Mesothelial cell of epicardium (in vitro differentiated cells): ENCODE measurements at regions not wholly inside any gene's neighbourhood (a gene's known extent, or its start where the extent isn't known, plus 50 kb on each side); places are given as distances from the start of the nearest gene placed in this dataset.
"Not testable (repeated sequence)": the region's sequence is repeated elsewhere in the genome, so short reads cannot be mapped to it uniquely, and the experiment has no call there.

ENCODE experiments used
- DNase-seq, 2 experiments: peaks; one replicate each; pipeline ENCODE4 v3.0.0; 2021; ENCODE audit warnings: low spot score in 2 of 2; ENCODE audit not compliant: unreplicated experiment in 2 of 2
- H3K27ac Mint-ChIP-seq: 2 replicates; pipeline ENCODE4 v1.8.0; 2021; ENCODE audit warnings: mixed read lengths
- H3K27me3 Mint-ChIP-seq: 2 replicates; pipeline ENCODE4 v1.8.0; 2021; ENCODE audit warnings: low read depth, mixed read lengths
- H3K36me3 Mint-ChIP-seq: 2 replicates; pipeline ENCODE4 v1.8.0; 2021; ENCODE audit warnings: mixed read lengths
- H3K4me1 Mint-ChIP-seq: 2 replicates; pipeline ENCODE4 v1.8.0; 2021; ENCODE audit warnings: mixed read lengths
- H3K4me3 Mint-ChIP-seq: 2 replicates; pipeline ENCODE4 v1.8.0; 2021; ENCODE audit warnings: mild to moderate bottlenecking, moderate library complexity, mixed read lengths
- H3K9me3 Mint-ChIP-seq: 2 replicates; pipeline ENCODE4 v1.8.0; 2021; ENCODE audit warnings: mixed read lengths
- CTCF ChIP-seq: fragments of 200-600 bp; sonication (generic); IDR thresholded peaks from one replicate; pipeline ENCODE4 v1.5.0; 2021; ENCODE audit warnings: antibody characterized with exemption; ENCODE audit not compliant: unreplicated experiment

GRCh38 chr3:168939651-168940238, 723.8 kb downstream of the MECOM start:
- H3K36me3 Mint-ChIP-seq: no peaks in the 10 kb centered on the region
- peaks cover 26% of the 10 kb centered on the region for H3K9me3 Mint-ChIP-seq
- TF ChIP-seq CTCF: no peak
- H3K27me3 Mint-ChIP-seq: no peaks in the 10 kb centered on the region
- no peak for DNase-seq
- H3K27ac Mint-ChIP-seq: no peak overlapping the region
- no peaks in the 10 kb centered on the region for H3K4me1 Mint-ChIP-seq
- H3K4me3 Mint-ChIP-seq: no peak overlapping the region

DNA sequence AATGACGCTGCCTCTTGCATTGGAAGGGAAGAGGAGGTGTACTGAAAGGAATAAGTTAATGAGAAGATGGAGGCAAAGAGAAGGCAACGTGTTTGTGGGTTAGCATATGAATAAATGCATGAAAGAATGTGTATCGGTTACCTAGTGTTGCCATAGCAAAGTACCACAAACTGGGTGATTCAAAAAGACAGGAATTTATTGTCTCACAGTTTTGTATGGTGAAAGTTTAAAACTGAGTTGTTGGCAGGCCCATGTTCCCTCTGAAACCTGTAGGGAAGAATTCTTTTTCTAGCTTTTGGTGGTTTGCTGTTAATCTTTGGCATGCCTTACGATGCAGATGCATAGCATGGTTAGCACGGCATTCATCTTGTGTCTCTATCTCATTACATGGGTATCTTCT, 729.9 kb downstream of the MECOM start:
- no peaks in the 10 kb centered on the region for H3K4me1 Mint-ChIP-seq
- no peaks in the 10 kb centered on the region for H3K27me3 Mint-ChIP-seq
- no peak for DNase-seq
- peaks cover 62% of the 10 kb centered on the region for H3K9me3 Mint-ChIP-seq
- H3K4me3 Mint-ChIP-seq: no peak overlapping the region
- no peak for TF ChIP-seq CTCF
- no peaks in the 10 kb centered on the region for H3K36me3 Mint-ChIP-seq
- no peak overlapping the region for H3K27ac Mint-ChIP-seq

DNA sequence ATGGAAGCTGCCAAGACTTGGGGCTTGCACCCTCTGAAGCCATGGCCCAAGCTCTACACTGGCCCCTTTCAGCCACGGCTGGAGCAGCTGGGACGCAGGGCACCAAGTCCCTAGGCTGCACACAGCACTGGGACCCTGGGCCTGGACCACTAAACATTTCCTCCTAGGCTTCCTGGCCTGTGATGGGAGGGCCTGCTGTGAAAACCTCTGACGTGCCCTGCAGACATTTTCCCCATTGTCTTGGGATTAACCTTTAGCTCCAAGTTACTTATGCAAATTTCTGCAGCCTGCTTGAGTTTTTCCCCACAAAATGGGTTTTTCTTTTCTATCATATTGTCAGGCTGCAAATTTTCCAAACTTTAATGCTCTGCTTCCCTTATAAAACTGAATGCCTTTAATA, 733.5 kb downstream of the MECOM start:
- H3K36me3 Mint-ChIP-seq, H3K27ac Mint-ChIP-seq: not testable (repeated sequence)

DNA sequence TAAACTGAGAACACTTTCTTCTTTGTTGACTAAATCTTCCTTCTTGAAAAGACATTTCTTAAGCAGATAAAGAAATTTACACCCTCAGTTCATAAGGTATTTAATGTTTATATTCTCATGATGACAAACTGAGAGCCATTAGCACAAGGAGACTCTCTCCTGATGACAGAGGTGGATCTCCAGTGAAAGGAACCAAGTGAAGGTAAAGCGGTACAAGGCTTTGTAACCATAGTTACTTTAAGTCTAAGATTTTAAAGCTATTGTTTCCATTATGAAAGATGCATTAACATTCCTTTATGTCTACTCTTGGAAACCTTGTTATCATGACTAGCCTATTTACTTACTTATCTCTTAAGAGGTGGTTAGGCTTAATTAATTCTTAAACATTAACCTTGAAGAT, 737.1 kb downstream of the MECOM start:
- no peak overlapping the region for H3K27ac Mint-ChIP-seq
- H3K36me3 Mint-ChIP-seq: peaks cover 3% of the 10 kb centered on the region
- no peak for TF ChIP-seq CTCF
- peaks cover 2% of the 10 kb centered on the region for H3K27me3 Mint-ChIP-seq
- H3K4me1 Mint-ChIP-seq: no peaks in the 10 kb centered on the region
- no peak overlapping the region for H3K4me3 Mint-ChIP-seq
- H3K9me3 Mint-ChIP-seq: peaks cover 13% of the 10 kb centered on the region
- DNase-seq: no peak

More for the DNA sequence above, 733.5 kb downstream of the MECOM start:
- peaks cover 39% of the 10 kb centered on the region for H3K9me3 Mint-ChIP-seq
- H3K4me3 Mint-ChIP-seq, DNase-seq, H3K4me1 Mint-ChIP-seq, H3K27me3 Mint-ChIP-seq: not testable (repeated sequence)

DNA sequence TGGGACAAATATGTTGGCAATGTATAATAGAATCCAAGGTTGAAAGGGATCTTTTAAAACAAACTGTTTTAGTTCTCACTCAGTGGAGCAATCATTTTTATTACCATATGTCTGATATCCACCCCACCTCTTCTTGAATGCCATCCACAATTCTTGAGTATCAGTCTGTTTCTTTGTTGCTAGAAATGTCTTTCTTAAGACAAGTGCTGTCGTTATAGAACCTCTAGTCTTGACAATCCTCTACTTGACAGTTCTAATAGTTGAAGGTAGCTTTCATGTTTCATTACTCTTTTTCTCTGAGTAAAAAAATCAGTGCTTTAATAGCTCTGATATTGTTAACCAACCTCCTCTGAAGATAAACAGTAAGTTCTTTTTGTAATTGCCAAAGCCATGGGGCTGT, 737.9 kb downstream of the MECOM start:
- Mint-ChIP-seq H3K36me3 (peaks cover 3% of the 10 kb centered on the region), H3K4me3 (no peak overlapping the region), H3K4me1 (no peaks in the 10 kb centered on the region), H3K27ac (no peak overlapping the region), H3K27me3 (peaks cover 2% of the 10 kb centered on the region), H3K9me3 (peaks cover 4% of the 10 kb centered on the region)
- no peak for TF ChIP-seq CTCF
- no peak for DNase-seq

DNA sequence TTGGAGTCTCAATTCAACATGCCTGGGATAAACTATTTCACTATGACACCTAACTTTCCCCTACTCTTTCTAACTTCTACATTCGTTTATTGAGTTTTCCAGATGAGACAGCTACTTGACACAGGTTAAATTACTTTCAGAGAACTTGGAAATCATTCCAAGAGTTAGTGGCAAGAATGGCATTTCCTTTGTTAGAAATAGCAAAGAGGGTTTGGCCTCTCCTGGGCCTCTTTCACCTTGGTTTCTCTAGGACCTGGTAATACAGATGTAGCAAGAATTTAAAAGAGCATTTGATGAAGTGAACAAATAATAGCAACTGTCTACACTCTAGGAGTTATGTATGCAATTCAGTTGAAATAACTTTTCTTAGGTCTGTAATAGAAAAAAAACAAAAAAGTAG, 748.9 kb downstream of the MECOM start:
- no peak for TF ChIP-seq CTCF
- H3K4me1 Mint-ChIP-seq: peaks cover 3% of the 10 kb centered on the region
- DNase-seq: no peak
- no peak overlapping the region for H3K27ac Mint-ChIP-seq
- no peak overlapping the region for H3K4me3 Mint-ChIP-seq
- H3K27me3 Mint-ChIP-seq: no peaks in the 10 kb centered on the region
- no peaks in the 10 kb centered on the region for H3K9me3 Mint-ChIP-seq
- peaks cover 6% of the 10 kb centered on the region for H3K36me3 Mint-ChIP-seq
